B cell (primary cell): ENCODE measurements at regions not wholly inside any gene's neighbourhood (a gene's known extent, or its start where the extent isn't known, plus 50 kb on each side); places are given as distances from the start of the nearest gene placed in this dataset.

Experiments used
- ATAC-seq: fragments of 200-7000 bp; cut with Tn5 transposase; one replicate; pipeline ENCODE4 v1.10.0; 2021; ENCODE audit warnings: low read depth, mild to moderate bottlenecking, moderate number of reproducible peaks, moderate library complexity
- CTCF ChIA-PET: fragments of 350-600 bp; sonication (Branson Sonifier 250); formaldehyde crosslinking; loops from one replicate; lab custom pipeline; 2021; ENCODE audit warnings: antibody characterized with exemption, inconsistent platforms; lab: Charles Lee
- POLR2A ChIA-PET: fragments of 350-600 bp; sonication (Branson Sonifier 250); formaldehyde crosslinking; loops from one replicate; lab custom pipeline; 2021; ENCODE audit warnings: antibody characterized with exemption; lab: Charles Lee
- DNase-seq: peaks from one replicate; pipeline ENCODE4 v3.0.0; 2013
- H2AFZ ChIP-seq: 2 replicates; pipeline ENCODE4 v1.6.1; 2012; ENCODE audit warnings: mild to moderate bottlenecking, low read depth, low read length; ENCODE audit not compliant: insufficient read depth, poor library complexity, severe bottlenecking
- H3K27ac ChIP-seq, 2 donors: 1 replicate in 1 of 2; 2 replicates in 1 of 2; pipeline ENCODE4 v1.5.1; 2012 to 2013; ENCODE audit warnings: low read length in 2 of 2, mild to moderate bottlenecking in 2 of 2, moderate library complexity in 1 of 2
- H3K27me3 ChIP-seq, 4 experiments: fragments of 200-600 bp in 1 of 4; sonication (generic) in 1 of 4; replicated peaks in 1 of 4; 1 replicate in 2 of 4; 2 replicates in 2 of 4; pipeline versions ENCODE4 v1.6.1 to v1.7.0; 2013 to 2016; ENCODE audit warnings: low read length in 3 of 4, mild to moderate bottlenecking in 2 of 4, mixed read lengths in 1 of 4, moderate library complexity in 1 of 4; ENCODE audit not compliant: insufficient read depth in 4 of 4, control insufficient read depth in 3 of 4; ENCODE audit errors: control extremely low read depth in 1 of 4
- H3K36me3 ChIP-seq, 2 experiments: replicated peaks in 1 of 2; 1 replicate in 1 of 2; 2 replicates in 1 of 2; pipeline versions ENCODE4 v1.6.1 to v1.7.1; 2013; ENCODE audit warnings: low read length in 1 of 2; ENCODE audit not compliant: insufficient read depth in 2 of 2, control insufficient read depth in 1 of 2; ENCODE audit errors: control extremely low read depth in 1 of 2, extremely low read depth in 1 of 2
- H3K4me1 ChIP-seq, 2 donors: fragments of 200-600 bp in 1 of 2; sonication (generic) in 1 of 2; 1 replicate in 1 of 2; 2 replicates in 1 of 2; pipeline versions ENCODE4 v1.5.1 to v1.6.1; 2013 to 2017; ENCODE audit warnings: low read length in 2 of 2; ENCODE audit not compliant: control insufficient read depth in 2 of 2, insufficient read depth in 2 of 2
- H3K4me2 ChIP-seq: replicated peaks from 2 replicates; pipeline ENCODE3; 2012; ENCODE audit warnings: mild to moderate bottlenecking, low read depth, low read length; ENCODE audit not compliant: poor library complexity, severe bottlenecking
- H3K4me3 ChIP-seq, 5 experiments: fragments of 200-600 bp in 1 of 5; sonication (generic) in 1 of 5; 1 replicate in 3 of 5; 2 replicates in 2 of 5; pipeline versions ENCODE4 v1.5.1 to v1.7.0; 2011 to 2016; ENCODE audit warnings: low read length in 4 of 5, mild to moderate bottlenecking in 4 of 5, low read depth in 2 of 5, control low read depth in 1 of 5, moderate library complexity in 1 of 5; ENCODE audit not compliant: insufficient read depth in 1 of 5; ENCODE audit errors: control extremely low read depth in 1 of 5, extremely low read depth in 1 of 5
- H3K79me2 ChIP-seq: fragments of 200-600 bp; sonication (generic); one replicate; pipeline ENCODE4 v1.6.0; 2016; ENCODE audit warnings: low read length; ENCODE audit not compliant: control insufficient read depth, insufficient read depth
- H3K9ac ChIP-seq: fragments of 200-600 bp; sonication (generic); 2 replicates; pipeline ENCODE4 v1.6.1; 2017; ENCODE audit warnings: mild to moderate bottlenecking, low read length, moderate library complexity
- H3K9me3 ChIP-seq, 3 donors: one replicate each; pipeline versions ENCODE4 v1.6.1 to v1.7.1; 2013; ENCODE audit warnings: low read length in 2 of 3; ENCODE audit not compliant: control insufficient read depth in 2 of 3, insufficient read depth in 1 of 3; ENCODE audit errors: control extremely low read depth in 1 of 3
- H4K20me1 ChIP-seq: 2 replicates; pipeline ENCODE4 v1.6.0; 2012; ENCODE audit warnings: mild to moderate bottlenecking, low read length; ENCODE audit not compliant: insufficient read depth, control insufficient read depth, poor library complexity, severe bottlenecking
- H3K27ac Mint-ChIP-seq: one replicate; pipeline ENCODE4 v1.8.0; 2021; ENCODE audit warnings: mixed read lengths
- H3K27me3 Mint-ChIP-seq: one replicate; pipeline ENCODE4 v1.8.0; 2021; ENCODE audit warnings: mixed read lengths
- H3K4me1 Mint-ChIP-seq: one replicate; pipeline ENCODE4 v1.8.0; 2021; ENCODE audit warnings: mixed read lengths
- H3K4me3 Mint-ChIP-seq: one replicate; pipeline ENCODE4 v1.8.0; 2021; ENCODE audit warnings: mixed read lengths
- H3K9me3 Mint-ChIP-seq: one replicate; pipeline ENCODE4 v1.8.0; 2022; ENCODE audit warnings: mixed read lengths; ENCODE audit not compliant: insufficient read depth
- CTCF ChIP-seq: fragments of 200-600 bp; IDR thresholded peaks from one replicate; pipeline ENCODE4 v1.8.0; 2022; ENCODE audit warnings: antibody characterized with exemption, mild to moderate bottlenecking
- EZH2 ChIP-seq: IDR thresholded peaks from 2 replicates; pipeline ENCODE4 v1.6.1; 2012; ENCODE audit warnings: borderline replicate concordance, low read depth, mild to moderate bottlenecking, moderate library complexity, low read length; ENCODE audit not compliant: insufficient read depth, poor library complexity, severe bottlenecking
- WGBS: methylation state at CpG from one replicate; pipeline ENCODE4 v1.1.5; 2013; ENCODE audit warnings: missing lambda C conversion rate; ENCODE audit not compliant: insufficient coverage; 5-methylcytosine and 5-hydroxymethylcytosine counted together
- intact Hi-C: fragments of 100-400 bp; cut with micrococcal nuclease; formaldehyde crosslinking; loops from one replicate; pipeline ENCODE4 v1.10.0; 2022

GRCh38 chr6:119962505-119962904 lies 612.9 kb upstream of the MAN1A1 start:
- no peaks in the 10 kb centered on the region for H3K79me2 ChIP-seq
- no peaks in the 10 kb centered on the region for H4K20me1 ChIP-seq
- DNase-seq (no peak), ATAC-seq (no peak)
- no peak for TF ChIP-seq EZH2
- no peak for TF ChIP-seq CTCF
- H3K4me1 ChIP-seq = no peaks in the 10 kb centered on the region
- H3K27ac ChIP-seq = no peak overlapping the region
- Mint-ChIP-seq H3K9me3 (no peaks in the 10 kb centered on the region), H3K27ac (no peak overlapping the region), H3K27me3 (no peaks in the 10 kb centered on the region), H3K4me1 (no peaks in the 10 kb centered on the region), H3K4me3 (no peak overlapping the region)
- H3K27me3 ChIP-seq = no peaks in the 10 kb centered on the region
- ChIA-PET POLR2A (no interaction called here), CTCF (no interaction called here)
- no peak overlapping the region for H3K4me3 ChIP-seq
- WGBS = no CpG with 5 or more reads among the region's 2 CpGs
- H3K9ac ChIP-seq = no peak overlapping the region
- H3K36me3 ChIP-seq = no peaks in the 10 kb centered on the region
- H3K9me3 ChIP-seq = peaks cover 0 to 4% (median 0%) of the 10 kb centered on the region in 3 donors
- intact Hi-C loops = no loop called here
- no peak overlapping the region for H3K4me2 ChIP-seq
- no peak overlapping the region for H2AFZ ChIP-seq

GRCh38 chr6:119961450-119961849 lies 611.9 kb upstream of the MAN1A1 start:
- Histone ChIP-seq H3K4me3 (no peak overlapping the region), H3K9me3 (peaks cover 0 to 4% (median 0%) of the 10 kb centered on the region in 3 donors), H3K36me3 (no peaks in the 10 kb centered on the region), H4K20me1 (no peaks in the 10 kb centered on the region), H3K9ac (no peak overlapping the region), H2AFZ (no peak overlapping the region), H3K27me3 (no peaks in the 10 kb centered on the region), H3K27ac (no peak overlapping the region), H3K4me1 (no peaks in the 10 kb centered on the region), H3K79me2 (no peaks in the 10 kb centered on the region), H3K4me2 (no peak overlapping the region)
- no peak overlapping the region for H3K4me3 Mint-ChIP-seq
- CTCF ChIA-PET = no interaction called here
- no peaks in the 10 kb centered on the region for H3K27me3 Mint-ChIP-seq
- TF ChIP-seq CTCF = no peak
- TF ChIP-seq EZH2 = no peak
- intact Hi-C loops = no loop called here
- no peaks in the 10 kb centered on the region for H3K4me1 Mint-ChIP-seq
- POLR2A ChIA-PET = no interaction called here
- H3K27ac Mint-ChIP-seq = no peak overlapping the region
- ATAC-seq (no peak), DNase-seq (no peak)
- WGBS = no CpG with 5 or more reads among the region's 2 CpGs
- H3K9me3 Mint-ChIP-seq = no peaks in the 10 kb centered on the region
